C4-2B (cell line): ENCODE measurements at regions not wholly inside any gene's neighbourhood (a gene's known extent, or its start where the extent isn't known, plus 50 kb on each side); places are given as distances from the start of the nearest gene placed in this dataset.

ENCODE experiments used
- CTCF ChIP-seq: fragments of 450-650 bp; conservative IDR thresholded peaks from 2 replicates; pipeline ENCODE4 v1.5.1; 2017; ENCODE audit warnings: mild to moderate bottlenecking
- ZFX ChIP-seq: fragments of 450-650 bp; IDR thresholded peaks from 2 replicates; pipeline ENCODE4 v1.6.1; 2017

- TF ChIP-seq CTCF (no peak), ZFX (no peak)
Measured at GRCh38 chr1:29624320-29625083, 388.2 kb downstream of the PTPRU start.
